ENCODE measurements at regions not wholly inside any gene's neighbourhood (a gene's known extent, or its start where the extent isn't known, plus 50 kb on each side); places are given as distances from the start of the nearest gene placed in this dataset.

GRCh38 chr6:97427648-97428047 lies 144.6 kb upstream of the MMS22L start:
- TF ChIP-seq, protein P1, sequence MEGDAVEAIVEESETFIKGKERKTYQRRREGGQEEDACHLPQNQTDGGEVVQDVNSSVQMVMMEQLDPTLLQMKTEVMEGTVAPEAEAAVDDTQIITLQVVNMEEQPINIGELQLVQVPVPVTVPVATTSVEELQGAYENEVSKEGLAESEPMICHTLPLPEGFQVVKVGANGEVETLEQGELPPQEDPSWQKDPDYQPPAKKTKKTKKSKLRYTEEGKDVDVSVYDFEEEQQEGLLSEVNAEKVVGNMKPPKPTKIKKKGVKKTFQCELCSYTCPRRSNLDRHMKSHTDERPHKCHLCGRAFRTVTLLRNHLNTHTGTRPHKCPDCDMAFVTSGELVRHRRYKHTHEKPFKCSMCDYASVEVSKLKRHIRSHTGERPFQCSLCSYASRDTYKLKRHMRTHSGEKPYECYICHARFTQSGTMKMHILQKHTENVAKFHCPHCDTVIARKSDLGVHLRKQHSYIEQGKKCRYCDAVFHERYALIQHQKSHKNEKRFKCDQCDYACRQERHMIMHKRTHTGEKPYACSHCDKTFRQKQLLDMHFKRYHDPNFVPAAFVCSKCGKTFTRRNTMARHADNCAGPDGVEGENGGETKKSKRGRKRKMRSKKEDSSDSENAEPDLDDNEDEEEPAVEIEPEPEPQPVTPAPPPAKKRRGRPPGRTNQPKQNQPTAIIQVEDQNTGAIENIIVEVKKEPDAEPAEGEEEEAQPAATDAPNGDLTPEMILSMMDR (IDR thresholded peaks at IDR 0.05): no peak
- no peak for TF ChIP-seq EZH2 (IDR thresholded peaks at IDR 0.05; ENCODE audit: borderline replicate concordance, insufficient read depth, low read depth, low read length, poor library complexity, severe bottlenecking)

All from B cell (primary cell).